HEK293 (cell line): ENCODE measurements at regions not wholly inside any gene's neighbourhood (a gene's known extent, or its start where the extent isn't known, plus 50 kb on each side); places are given as distances from the start of the nearest gene placed in this dataset.

Experiments used
- CTCF ChIA-PET: fragments of 350-600 bp; formaldehyde crosslinking; extraction: SDS; loops from one replicate; lab custom pipeline; 2021; ENCODE audit warnings: antibody characterized with exemption; lab: Yijun Ruan, JAX
- POLR2A ChIA-PET: fragments of 300-600 bp; formaldehyde crosslinking; extraction: SDS; loops from one replicate; lab custom pipeline; 2020; ENCODE audit warnings: antibody characterized with exemption, inconsistent platforms; lab: Yijun Ruan, JAX
- H3K27ac ChIP-seq: fragments of 200-500 bp; sonication (Bioruptor generic); 2 replicates; pipeline ENCODE4 v1.5.1; 2014; ENCODE audit warnings: low read depth, low read length, control low read depth, inconsistent platforms; ENCODE audit errors: extremely low read depth
- H3K36me3 ChIP-seq, 2 experiments: fragments of 200-500 bp in 1 of 2; sonication (Bioruptor generic) in 1 of 2; 1 replicate in 1 of 2; 2 replicates in 1 of 2; pipeline ENCODE4 v1.5.1; 2014 to 2017; ENCODE audit warnings: inconsistent platforms in 2 of 2, low read length in 2 of 2; ENCODE audit not compliant: control insufficient read depth in 2 of 2, insufficient read depth in 1 of 2
- H3K4me1 ChIP-seq: fragments of 200-500 bp; sonication (Bioruptor generic); 2 replicates; pipeline ENCODE4 v1.5.1; 2014; ENCODE audit warnings: mild to moderate bottlenecking, low read length, inconsistent platforms; ENCODE audit not compliant: control insufficient read depth, insufficient read depth
- H3K4me3 ChIP-seq: 2 replicates; pipeline ENCODE4 v1.5.1; 2011; ENCODE audit warnings: low read depth, mild to moderate bottlenecking, control low read depth, low read length, moderate library complexity
- H3K9me3 ChIP-seq: fragments of 200-500 bp; sonication (Bioruptor generic); 2 replicates; pipeline ENCODE4 v1.5.1; 2014; ENCODE audit warnings: low read depth, low read length, inconsistent platforms; ENCODE audit not compliant: control insufficient read depth, insufficient read depth
- GLI2 ChIP-seq: fragments of 450-650 bp; formaldehyde crosslinking; IDR thresholded peaks from 2 replicates; pipeline ENCODE4; 2017; ENCODE audit warnings: missing biosample characterization, missing genetic modification characterization, low read depth, borderline replicate concordance
- SP7 ChIP-seq: fragments of 450-650 bp; formaldehyde crosslinking; IDR thresholded peaks from 2 replicates; pipeline ENCODE4 v1.5.1; 2016; ENCODE audit warnings: missing biosample characterization, missing genetic modification characterization
- ZFHX2 ChIP-seq: fragments of 450-650 bp; formaldehyde crosslinking; conservative IDR thresholded peaks from 2 replicates; pipeline ENCODE4 v1.5.1; 2016; ENCODE audit warnings: missing biosample characterization, missing genetic modification characterization
- ZFP41 ChIP-seq: fragments of 450-650 bp; formaldehyde crosslinking; IDR thresholded peaks from 2 replicates; pipeline ENCODE4 v1.5.1; 2016; ENCODE audit warnings: missing biosample characterization, missing genetic modification characterization, borderline replicate concordance
- ZNF157 ChIP-seq: fragments of 450-650 bp; formaldehyde crosslinking; IDR thresholded peaks from 2 replicates; pipeline ENCODE4 v1.5.1; 2016; ENCODE audit warnings: missing biosample characterization, missing genetic modification characterization
- ZNF223 ChIP-seq: fragments of 450-650 bp; formaldehyde crosslinking; IDR thresholded peaks from 2 replicates; pipeline ENCODE4 v1.5.1; 2016; ENCODE audit warnings: missing biosample characterization, missing genetic modification characterization
- ZNF510 ChIP-seq: fragments of 450-650 bp; formaldehyde crosslinking; IDR thresholded peaks from 2 replicates; pipeline ENCODE4 v1.5.1; 2018; ENCODE audit warnings: mild to moderate bottlenecking, missing genetic modification characterization, missing biosample characterization; ENCODE audit not compliant: insufficient replicate concordance
- ZNF548 ChIP-seq: fragments of 450-650 bp; formaldehyde crosslinking; IDR thresholded peaks from 2 replicates; pipeline ENCODE4 v1.5.1; 2016; ENCODE audit warnings: missing biosample characterization, missing genetic modification characterization
- ZNF555 ChIP-seq: fragments of 450-650 bp; formaldehyde crosslinking; conservative IDR thresholded peaks from 2 replicates; pipeline ENCODE4 v1.5.1; 2017; ENCODE audit warnings: missing biosample characterization, mild to moderate bottlenecking, missing genetic modification characterization, inconsistent platforms
- ZNF585B ChIP-seq: fragments of 450-650 bp; formaldehyde crosslinking; IDR thresholded peaks from 2 replicates; pipeline ENCODE4 v1.5.1; 2016; ENCODE audit warnings: missing biosample characterization, missing genetic modification characterization
- ZNF76 ChIP-seq: fragments of 450-650 bp; formaldehyde crosslinking; IDR thresholded peaks from 2 replicates; pipeline ENCODE4; 2016; ENCODE audit warnings: low read depth, missing biosample characterization, missing genetic modification characterization, borderline replicate concordance
- ZSCAN16 ChIP-seq: fragments of 450-650 bp; formaldehyde crosslinking; IDR thresholded peaks from 2 replicates; pipeline ENCODE4 v1.5.1; 2016; ENCODE audit warnings: missing biosample characterization, missing genetic modification characterization
- ZSCAN30 ChIP-seq: fragments of 450-650 bp; IDR thresholded peaks from 2 replicates; pipeline ENCODE4 v1.5.1; 2018; ENCODE audit warnings: missing biosample characterization, mild to moderate bottlenecking, missing genetic modification characterization, moderate library complexity
- TF ChIP-seq, protein P1 (sequence below): fragments of 450-650 bp; formaldehyde crosslinking; IDR thresholded peaks from 2 replicates; pipeline ENCODE4 v1.5.1; 2016; ENCODE audit warnings: missing biosample characterization, missing genetic modification characterization, borderline replicate concordance
- TF ChIP-seq, protein P2 (sequence below): fragments of 450-650 bp; formaldehyde crosslinking; IDR thresholded peaks from 2 replicates; pipeline ENCODE4 v1.5.1; 2016; ENCODE audit warnings: missing biosample characterization, missing genetic modification characterization, borderline replicate concordance
- TF ChIP-seq, protein P3 (sequence below): fragments of 450-650 bp; formaldehyde crosslinking; IDR thresholded peaks from 2 replicates; pipeline ENCODE4 v1.5.0; 2017; ENCODE audit warnings: missing biosample characterization, missing genetic modification characterization, borderline replicate concordance

- TF ChIP-seq SP7 (tag by site-specific recombination): no peak
- TF ChIP-seq ZFHX2 (tag by site-specific recombination): no peak
- no peak for TF ChIP-seq ZNF510 (tag by site-specific recombination)
- TF ChIP-seq, protein P1, sequence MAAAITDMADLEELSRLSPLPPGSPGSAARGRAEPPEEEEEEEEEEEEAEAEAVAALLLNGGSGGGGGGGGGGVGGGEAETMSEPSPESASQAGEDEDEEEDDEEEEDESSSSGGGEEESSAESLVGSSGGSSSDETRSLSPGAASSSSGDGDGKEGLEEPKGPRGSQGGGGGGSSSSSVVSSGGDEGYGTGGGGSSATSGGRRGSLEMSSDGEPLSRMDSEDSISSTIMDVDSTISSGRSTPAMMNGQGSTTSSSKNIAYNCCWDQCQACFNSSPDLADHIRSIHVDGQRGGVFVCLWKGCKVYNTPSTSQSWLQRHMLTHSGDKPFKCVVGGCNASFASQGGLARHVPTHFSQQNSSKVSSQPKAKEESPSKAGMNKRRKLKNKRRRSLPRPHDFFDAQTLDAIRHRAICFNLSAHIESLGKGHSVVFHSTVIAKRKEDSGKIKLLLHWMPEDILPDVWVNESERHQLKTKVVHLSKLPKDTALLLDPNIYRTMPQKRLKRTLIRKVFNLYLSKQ (tag by site-specific recombination): no peak
- TF ChIP-seq, protein P2, sequence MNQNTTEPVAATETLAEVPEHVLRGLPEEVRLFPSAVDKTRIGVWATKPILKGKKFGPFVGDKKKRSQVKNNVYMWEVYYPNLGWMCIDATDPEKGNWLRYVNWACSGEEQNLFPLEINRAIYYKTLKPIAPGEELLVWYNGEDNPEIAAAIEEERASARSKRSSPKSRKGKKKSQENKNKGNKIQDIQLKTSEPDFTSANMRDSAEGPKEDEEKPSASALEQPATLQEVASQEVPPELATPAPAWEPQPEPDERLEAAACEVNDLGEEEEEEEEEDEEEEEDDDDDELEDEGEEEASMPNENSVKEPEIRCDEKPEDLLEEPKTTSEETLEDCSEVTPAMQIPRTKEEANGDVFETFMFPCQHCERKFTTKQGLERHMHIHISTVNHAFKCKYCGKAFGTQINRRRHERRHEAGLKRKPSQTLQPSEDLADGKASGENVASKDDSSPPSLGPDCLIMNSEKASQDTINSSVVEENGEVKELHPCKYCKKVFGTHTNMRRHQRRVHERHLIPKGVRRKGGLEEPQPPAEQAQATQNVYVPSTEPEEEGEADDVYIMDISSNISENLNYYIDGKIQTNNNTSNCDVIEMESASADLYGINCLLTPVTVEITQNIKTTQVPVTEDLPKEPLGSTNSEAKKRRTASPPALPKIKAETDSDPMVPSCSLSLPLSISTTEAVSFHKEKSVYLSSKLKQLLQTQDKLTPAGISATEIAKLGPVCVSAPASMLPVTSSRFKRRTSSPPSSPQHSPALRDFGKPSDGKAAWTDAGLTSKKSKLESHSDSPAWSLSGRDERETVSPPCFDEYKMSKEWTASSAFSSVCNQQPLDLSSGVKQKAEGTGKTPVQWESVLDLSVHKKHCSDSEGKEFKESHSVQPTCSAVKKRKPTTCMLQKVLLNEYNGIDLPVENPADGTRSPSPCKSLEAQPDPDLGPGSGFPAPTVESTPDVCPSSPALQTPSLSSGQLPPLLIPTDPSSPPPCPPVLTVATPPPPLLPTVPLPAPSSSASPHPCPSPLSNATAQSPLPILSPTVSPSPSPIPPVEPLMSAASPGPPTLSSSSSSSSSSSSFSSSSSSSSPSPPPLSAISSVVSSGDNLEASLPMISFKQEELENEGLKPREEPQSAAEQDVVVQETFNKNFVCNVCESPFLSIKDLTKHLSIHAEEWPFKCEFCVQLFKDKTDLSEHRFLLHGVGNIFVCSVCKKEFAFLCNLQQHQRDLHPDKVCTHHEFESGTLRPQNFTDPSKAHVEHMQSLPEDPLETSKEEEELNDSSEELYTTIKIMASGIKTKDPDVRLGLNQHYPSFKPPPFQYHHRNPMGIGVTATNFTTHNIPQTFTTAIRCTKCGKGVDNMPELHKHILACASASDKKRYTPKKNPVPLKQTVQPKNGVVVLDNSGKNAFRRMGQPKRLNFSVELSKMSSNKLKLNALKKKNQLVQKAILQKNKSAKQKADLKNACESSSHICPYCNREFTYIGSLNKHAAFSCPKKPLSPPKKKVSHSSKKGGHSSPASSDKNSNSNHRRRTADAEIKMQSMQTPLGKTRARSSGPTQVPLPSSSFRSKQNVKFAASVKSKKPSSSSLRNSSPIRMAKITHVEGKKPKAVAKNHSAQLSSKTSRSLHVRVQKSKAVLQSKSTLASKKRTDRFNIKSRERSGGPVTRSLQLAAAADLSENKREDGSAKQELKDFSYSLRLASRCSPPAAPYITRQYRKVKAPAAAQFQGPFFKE: no peak
- TF ChIP-seq ZFP41 (tag by site-specific recombination): no peak
- TF ChIP-seq ZNF548 (tag by site-specific recombination): no peak
- no peak for TF ChIP-seq ZNF223 (tag by site-specific recombination)
- no peak for TF ChIP-seq ZNF585B (tag by site-specific recombination)
- no peak for TF ChIP-seq ZNF555 (tag by site-specific recombination)
- TF ChIP-seq GLI2: no peak
- TF ChIP-seq, protein P3, sequence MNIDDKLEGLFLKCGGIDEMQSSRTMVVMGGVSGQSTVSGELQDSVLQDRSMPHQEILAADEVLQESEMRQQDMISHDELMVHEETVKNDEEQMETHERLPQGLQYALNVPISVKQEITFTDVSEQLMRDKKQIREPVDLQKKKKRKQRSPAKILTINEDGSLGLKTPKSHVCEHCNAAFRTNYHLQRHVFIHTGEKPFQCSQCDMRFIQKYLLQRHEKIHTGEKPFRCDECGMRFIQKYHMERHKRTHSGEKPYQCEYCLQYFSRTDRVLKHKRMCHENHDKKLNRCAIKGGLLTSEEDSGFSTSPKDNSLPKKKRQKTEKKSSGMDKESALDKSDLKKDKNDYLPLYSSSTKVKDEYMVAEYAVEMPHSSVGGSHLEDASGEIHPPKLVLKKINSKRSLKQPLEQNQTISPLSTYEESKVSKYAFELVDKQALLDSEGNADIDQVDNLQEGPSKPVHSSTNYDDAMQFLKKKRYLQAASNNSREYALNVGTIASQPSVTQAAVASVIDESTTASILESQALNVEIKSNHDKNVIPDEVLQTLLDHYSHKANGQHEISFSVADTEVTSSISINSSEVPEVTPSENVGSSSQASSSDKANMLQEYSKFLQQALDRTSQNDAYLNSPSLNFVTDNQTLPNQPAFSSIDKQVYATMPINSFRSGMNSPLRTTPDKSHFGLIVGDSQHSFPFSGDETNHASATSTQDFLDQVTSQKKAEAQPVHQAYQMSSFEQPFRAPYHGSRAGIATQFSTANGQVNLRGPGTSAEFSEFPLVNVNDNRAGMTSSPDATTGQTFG: no peak
- TF ChIP-seq ZSCAN16 (tag by site-specific recombination): no peak
- no peak for TF ChIP-seq ZSCAN30 (tag by site-specific recombination)
- TF ChIP-seq ZNF76: no peak
- TF ChIP-seq ZNF157 (tag by site-specific recombination): no peak
- TF ChIP-seq, all 188 proteins: peak for 0
- H3K36me3 ChIP-seq: no peaks in the 10 kb centered on the region
- H3K4me1 ChIP-seq: no peaks in the 10 kb centered on the region
- ChIA-PET CTCF (no interaction called here), POLR2A (no interaction called here)
- H3K27ac ChIP-seq: no peak overlapping the region
- H3K9me3 ChIP-seq: no peaks in the 10 kb centered on the region
- no peak overlapping the region for H3K4me3 ChIP-seq
Observed at GRCh38 chr2:167851323-167851860, 396.0 kb downstream of the STK39 start.
